Panc1 (cell line): ENCODE measurements at regions not wholly inside any gene's neighbourhood (a gene's known extent, or its start where the extent isn't known, plus 50 kb on each side); places are given as distances from the start of the nearest gene placed in this dataset.

Experiments used
- ATAC-seq: fragments of 200-7000 bp; cut with Tn5 transposase; 2 replicates; pipeline ENCODE4 v1.9.1; 2020; ENCODE audit warnings: mild to moderate bottlenecking, moderate library complexity
- BruUV-seq: library from RNA; stranded (reverse); fragments of 400-500 nt; replicated peaks from 2 replicates; lab custom pipeline; 2021; lab: Mats Ljungman, UMichigan
- CTCF ChIA-PET: fragments of 300-600 bp; sonication (Branson Sonifier 250); formaldehyde crosslinking; loops from one replicate; lab custom pipeline; 2022; ENCODE audit warnings: antibody characterized with exemption; lab: Charles Lee
- POLR2A ChIA-PET: fragments of 300-600 bp; sonication (Branson Sonifier 250); formaldehyde crosslinking; loops from one replicate; lab custom pipeline; 2022; ENCODE audit warnings: antibody characterized with exemption; lab: Charles Lee
- DNase-seq: peaks from one replicate; pipeline ENCODE4 v3.0.0-alpha.2; 2010; ENCODE audit warnings: low read depth, low spot score
- H3K27ac ChIP-seq: 2 replicates; pipeline ENCODE4 v1.5.1; 2011; ENCODE audit warnings: mild to moderate bottlenecking, low read length, inconsistent platforms
- H3K27me3 ChIP-seq: fragments of 200-500 bp; sonication (Bioruptor generic); 2 replicates; pipeline ENCODE4 v1.6.0; 2014; ENCODE audit warnings: low read length, inconsistent platforms; ENCODE audit not compliant: control insufficient read depth, insufficient read depth
- H3K36me3 ChIP-seq: fragments of 200-500 bp; sonication (Bioruptor generic); 2 replicates; pipeline ENCODE4 v1.5.1; 2014; ENCODE audit warnings: inconsistent platforms, mild to moderate bottlenecking, low read length, moderate library complexity; ENCODE audit not compliant: control insufficient read depth, insufficient read depth
- H3K4me1 ChIP-seq: 2 replicates; pipeline ENCODE4 v1.5.1; 2011; ENCODE audit warnings: inconsistent platforms, mild to moderate bottlenecking, low read length, moderate library complexity; ENCODE audit not compliant: control insufficient read depth, insufficient read depth
- H3K4me3 ChIP-seq, 2 experiments: 2 replicates each; pipeline ENCODE4 v1.5.1; 2011 to 2012; ENCODE audit warnings: low read depth in 2 of 2, low read length in 2 of 2, mild to moderate bottlenecking in 2 of 2, inconsistent platforms in 1 of 2, moderate library complexity in 1 of 2
- H3K9me3 ChIP-seq: fragments of 200-500 bp; sonication (Bioruptor generic); 2 replicates; pipeline ENCODE4 v1.5.1; 2014; ENCODE audit warnings: low read depth, mild to moderate bottlenecking, inconsistent platforms, low read length, moderate library complexity; ENCODE audit not compliant: control insufficient read depth, insufficient read depth
- CTCF ChIP-seq: fragments of 450-650 bp; IDR thresholded peaks from 2 replicates; pipeline ENCODE4 v1.5.1; 2017; ENCODE audit warnings: mild to moderate bottlenecking
- POLR2AphosphoS5 ChIP-seq: IDR thresholded peaks from 2 replicates; pipeline ENCODE4 v1.6.1; 2012; ENCODE audit warnings: mild to moderate bottlenecking, low read depth, low read length, moderate library complexity
- REST ChIP-seq, 2 experiments: IDR thresholded peaks; 2 replicates each; pipeline ENCODE4 v1.6.1; 2011 to 2012; ENCODE audit warnings: low read depth in 2 of 2, control low read depth in 1 of 2, low read length in 1 of 2, mild to moderate bottlenecking in 1 of 2, moderate library complexity in 1 of 2; ENCODE audit not compliant: insufficient read depth in 1 of 2
- SIN3A ChIP-seq: IDR thresholded peaks from 2 replicates; pipeline ENCODE4 v1.6.1; 2012; ENCODE audit warnings: low read depth, mild to moderate bottlenecking, low read length, moderate library complexity, borderline replicate concordance; ENCODE audit not compliant: insufficient read depth
- TCF7L2 ChIP-seq: IDR thresholded peaks from 2 replicates; pipeline ENCODE4 v1.6.1; 2011; ENCODE audit warnings: mild to moderate bottlenecking, low read depth, low read length, inconsistent platforms
- in situ Hi-C: cut with HindIII; loops from 2 replicates; pipeline ENCODE4 v1.10.0; 2016; ENCODE audit warnings: low sequenced_read_pairs, low pct_unique_long_range_greater_than_20kb
- intact Hi-C: fragments of 100-400 bp; cut with micrococcal nuclease; formaldehyde crosslinking; loops from one replicate; pipeline ENCODE4 v1.10.0; 2022; ENCODE audit not compliant: unreplicated experiment

- no peak for DNase-seq
- ChIA-PET CTCF (no interaction called here), POLR2A (no interaction called here)
These were observed 642.3 kb downstream of the TBL1XR1 start for GRCh38 chr3:176554791-176555654.

GRCh38 chr3:176554264-176554663 lies 643.0 kb downstream of the TBL1XR1 start:
- no peak for DNase-seq
- ChIA-PET POLR2A (interaction anchor here (0.6 kb wide), 1 partner anchor 44 kb away, joined by 5 read pairs; no protein-coding TSS in a partner anchor), CTCF (no interaction called here)
- H3K36me3 ChIP-seq, result no peaks in the 10 kb centered on the region
- TF ChIP-seq POLR2AphosphoS5, result no peak
- TF ChIP-seq SIN3A, result no peak
- TF ChIP-seq REST (IDR thresholded peaks at IDR 0.05; ENCODE audit: insufficient read depth in 1 of 2, low read depth in 2 of 2, low read length in 1 of 2), result no peak
- no peak for TF ChIP-seq TCF7L2
- TF ChIP-seq CTCF, result no peak
- H3K27ac ChIP-seq, result no peak overlapping the region
- no peaks in the 10 kb centered on the region for H3K4me1 ChIP-seq
- in situ Hi-C loops (no loop called here), intact Hi-C loops (no loop called here)
- BruUV-seq, result no TSS peak
- no peak overlapping the region for H3K4me3 ChIP-seq
- no peak for ATAC-seq
- H3K27me3 ChIP-seq, result no peaks in the 10 kb centered on the region
- H3K9me3 ChIP-seq, result no peaks in the 10 kb centered on the region

More at GRCh38 chr3:176554791-176555654, 642.3 kb downstream of the TBL1XR1 start:
- ATAC-seq, result no peak
- no TSS peak for BruUV-seq
- Histone ChIP-seq H3K27me3 (no peaks in the 10 kb centered on the region), H3K4me1 (no peaks in the 10 kb centered on the region), H3K36me3 (no peaks in the 10 kb centered on the region), H3K9me3 (no peaks in the 10 kb centered on the region), H3K27ac (no peak overlapping the region), H3K4me3 (no peak overlapping the region)
- intact Hi-C loops (no loop called here), in situ Hi-C loops (no loop called here)
- TF ChIP-seq SIN3A (no peak), CTCF (no peak), REST (IDR thresholded peaks at IDR 0.05; ENCODE audit: insufficient read depth in 1 of 2, low read depth in 2 of 2, low read length in 1 of 2) (no peak), POLR2AphosphoS5 (no peak), TCF7L2 (no peak)
